Lower leg skin (tissue), 4 donors: ENCODE measurements at regions not wholly inside any gene's neighbourhood (a gene's known extent, or its start where the extent isn't known, plus 50 kb on each side); places are given as distances from the start of the nearest gene placed in this dataset.

Experiments used
- DNase-seq, 2 donors: peaks; one replicate each; pipeline ENCODE4 v3.0.0-alpha.2; 2019; ENCODE audit warnings: low spot score in 2 of 2
- H3K4me3 ChIP-seq: fragments of 200-600 bp; sonication (generic); 2 replicates; pipeline ENCODE4 v1.5.1; 2017; ENCODE audit warnings: mild to moderate bottlenecking, low read depth; ENCODE audit not compliant: poor library complexity, severe bottlenecking
- CTCF ChIP-seq, 3 donors: fragments of 450-650 bp; IDR thresholded peaks; one replicate each; pipeline ENCODE4 v1.5.1; 2016; ENCODE audit warnings: antibody characterized with exemption in 3 of 3, mild to moderate bottlenecking in 3 of 3, moderate library complexity in 2 of 3
- POLR2A ChIP-seq, 2 donors: fragments of 450-650 bp; IDR thresholded peaks; one replicate each; pipeline ENCODE4 v1.6.1; 2016 to 2017; ENCODE audit warnings: antibody characterized with exemption in 2 of 2, mild to moderate bottlenecking in 1 of 2, moderate library complexity in 1 of 2
- WGBS, 2 donors: methylation state at CpG; one replicate each; pipeline ENCODE4 v1.1.5; 2018; 5-methylcytosine and 5-hydroxymethylcytosine counted together
- intact Hi-C: fragments of 100-400 bp; cut with DNase I; formaldehyde crosslinking; loops from one replicate; pipeline ENCODE4 v1.15.0; 2023; ENCODE audit warnings: low total_unique reads

- no peak for TF ChIP-seq CTCF (IDR thresholded peaks at IDR 0.05)
- TF ChIP-seq POLR2A (IDR thresholded peaks at IDR 0.05), result no peak
Observed at GRCh38 chr13:90738881-90739280, 608.6 kb upstream of the MIR17HG start.

GRCh38 chr13:90740099-90740498 lies 607.4 kb upstream of the MIR17HG start:
- intact Hi-C loops, result no loop called here
- 53 to 56% methylated on average over 2 of the region's 2 CpGs for WGBS, 2 donors
- H3K4me3 ChIP-seq, result no peak overlapping the region
- TF ChIP-seq CTCF (IDR thresholded peaks at IDR 0.05), result no peak
- TF ChIP-seq POLR2A (IDR thresholded peaks at IDR 0.05), result no peak
- no peak for DNase-seq

More at GRCh38 chr13:90738881-90739280, 608.6 kb upstream of the MIR17HG start:
- H3K4me3 ChIP-seq, result no peak overlapping the region
- no peak for DNase-seq
- intact Hi-C loops, result no loop called here

GRCh38 chr13:90742381-90742780 lies 605.1 kb upstream of the MIR17HG start:
- DNase-seq, result no peak
- no peak overlapping the region for H3K4me3 ChIP-seq
- TF ChIP-seq POLR2A (IDR thresholded peaks at IDR 0.05), result no peak
- TF ChIP-seq CTCF (IDR thresholded peaks at IDR 0.05), result no peak
- intact Hi-C loops, result no loop called here

GRCh38 chr13:90746230-90746629 lies 601.3 kb upstream of the MIR17HG start:
- DNase-seq, result no peak
- no peak overlapping the region for H3K4me3 ChIP-seq
- 82 to 90% methylated on average over 3 of the region's 3 CpGs for WGBS, 2 donors
- intact Hi-C loops, result no loop called here
- no peak for TF ChIP-seq CTCF (IDR thresholded peaks at IDR 0.05)
- no peak for TF ChIP-seq POLR2A (IDR thresholded peaks at IDR 0.05)

- no peak for TF ChIP-seq POLR2A (IDR thresholded peaks at IDR 0.05)
- no peak for TF ChIP-seq CTCF (IDR thresholded peaks at IDR 0.05)
Observed at GRCh38 chr13:90750021-90750420, 597.5 kb upstream of the MIR17HG start.

GRCh38 chr13:90751026-90751425 lies 596.5 kb upstream of the MIR17HG start:
- WGBS, 2 donors, result 14 to 18% methylated on average over 1 of the region's 1 CpG
- no peak overlapping the region for H3K4me3 ChIP-seq
- DNase-seq, result no peak
- intact Hi-C loops, result no loop called here
- TF ChIP-seq CTCF (IDR thresholded peaks at IDR 0.05) (no peak), POLR2A (IDR thresholded peaks at IDR 0.05) (no peak)

More at GRCh38 chr13:90750021-90750420, 597.5 kb upstream of the MIR17HG start:
- intact Hi-C loops, result no loop called here
- H3K4me3 ChIP-seq, result no peak overlapping the region
- WGBS, 2 donors, result 67 to 79% methylated on average over 4 of the region's 4 CpGs
- DNase-seq, result no peak
